B cell (primary cell): ENCODE measurements at regions not wholly inside any gene's neighbourhood (a gene's known extent, or its start where the extent isn't known, plus 50 kb on each side); places are given as distances from the start of the nearest gene placed in this dataset.

Experiments
- ATAC-seq: fragments of 200-7000 bp; cut with Tn5 transposase; one replicate; pipeline ENCODE4 v1.10.0; 2021; ENCODE audit warnings: low read depth, mild to moderate bottlenecking, moderate number of reproducible peaks, moderate library complexity
- CTCF ChIA-PET: fragments of 350-600 bp; sonication (Branson Sonifier 250); formaldehyde crosslinking; loops from one replicate; lab custom pipeline; 2021; ENCODE audit warnings: antibody characterized with exemption, inconsistent platforms; lab: Charles Lee
- POLR2A ChIA-PET: fragments of 350-600 bp; sonication (Branson Sonifier 250); formaldehyde crosslinking; loops from one replicate; lab custom pipeline; 2021; ENCODE audit warnings: antibody characterized with exemption; lab: Charles Lee
- DNase-seq: peaks from one replicate; pipeline ENCODE4 v3.0.0; 2013
- H2AFZ ChIP-seq: 2 replicates; pipeline ENCODE4 v1.6.1; 2012; ENCODE audit warnings: mild to moderate bottlenecking, low read depth, low read length; ENCODE audit not compliant: insufficient read depth, poor library complexity, severe bottlenecking
- H3K27ac ChIP-seq, 2 donors: 1 replicate in 1 of 2; 2 replicates in 1 of 2; pipeline ENCODE4 v1.5.1; 2012 to 2013; ENCODE audit warnings: low read length in 2 of 2, mild to moderate bottlenecking in 2 of 2, moderate library complexity in 1 of 2
- H3K27me3 ChIP-seq, 4 experiments: fragments of 200-600 bp in 1 of 4; sonication (generic) in 1 of 4; replicated peaks in 1 of 4; 1 replicate in 2 of 4; 2 replicates in 2 of 4; pipeline versions ENCODE4 v1.6.1 to v1.7.0; 2013 to 2016; ENCODE audit warnings: low read length in 3 of 4, mild to moderate bottlenecking in 2 of 4, mixed read lengths in 1 of 4, moderate library complexity in 1 of 4; ENCODE audit not compliant: insufficient read depth in 4 of 4, control insufficient read depth in 3 of 4; ENCODE audit errors: control extremely low read depth in 1 of 4
- H3K36me3 ChIP-seq, 2 experiments: replicated peaks in 1 of 2; 1 replicate in 1 of 2; 2 replicates in 1 of 2; pipeline versions ENCODE4 v1.6.1 to v1.7.1; 2013; ENCODE audit warnings: low read length in 1 of 2; ENCODE audit not compliant: insufficient read depth in 2 of 2, control insufficient read depth in 1 of 2; ENCODE audit errors: control extremely low read depth in 1 of 2, extremely low read depth in 1 of 2
- H3K4me1 ChIP-seq, 2 donors: fragments of 200-600 bp in 1 of 2; sonication (generic) in 1 of 2; 1 replicate in 1 of 2; 2 replicates in 1 of 2; pipeline versions ENCODE4 v1.5.1 to v1.6.1; 2013 to 2017; ENCODE audit warnings: low read length in 2 of 2; ENCODE audit not compliant: control insufficient read depth in 2 of 2, insufficient read depth in 2 of 2
- H3K4me2 ChIP-seq: replicated peaks from 2 replicates; pipeline ENCODE3; 2012; ENCODE audit warnings: mild to moderate bottlenecking, low read depth, low read length; ENCODE audit not compliant: poor library complexity, severe bottlenecking
- H3K4me3 ChIP-seq, 5 experiments: fragments of 200-600 bp in 1 of 5; sonication (generic) in 1 of 5; 1 replicate in 3 of 5; 2 replicates in 2 of 5; pipeline versions ENCODE4 v1.5.1 to v1.7.0; 2011 to 2016; ENCODE audit warnings: low read length in 4 of 5, mild to moderate bottlenecking in 4 of 5, low read depth in 2 of 5, control low read depth in 1 of 5, moderate library complexity in 1 of 5; ENCODE audit not compliant: insufficient read depth in 1 of 5; ENCODE audit errors: control extremely low read depth in 1 of 5, extremely low read depth in 1 of 5
- H3K79me2 ChIP-seq: fragments of 200-600 bp; sonication (generic); one replicate; pipeline ENCODE4 v1.6.0; 2016; ENCODE audit warnings: low read length; ENCODE audit not compliant: control insufficient read depth, insufficient read depth
- H3K9ac ChIP-seq: fragments of 200-600 bp; sonication (generic); 2 replicates; pipeline ENCODE4 v1.6.1; 2017; ENCODE audit warnings: mild to moderate bottlenecking, low read length, moderate library complexity
- H3K9me3 ChIP-seq, 3 donors: one replicate each; pipeline versions ENCODE4 v1.6.1 to v1.7.1; 2013; ENCODE audit warnings: low read length in 2 of 3; ENCODE audit not compliant: control insufficient read depth in 2 of 3, insufficient read depth in 1 of 3; ENCODE audit errors: control extremely low read depth in 1 of 3
- H4K20me1 ChIP-seq: 2 replicates; pipeline ENCODE4 v1.6.0; 2012; ENCODE audit warnings: mild to moderate bottlenecking, low read length; ENCODE audit not compliant: insufficient read depth, control insufficient read depth, poor library complexity, severe bottlenecking
- H3K27ac Mint-ChIP-seq: one replicate; pipeline ENCODE4 v1.8.0; 2021; ENCODE audit warnings: mixed read lengths
- H3K27me3 Mint-ChIP-seq: one replicate; pipeline ENCODE4 v1.8.0; 2021; ENCODE audit warnings: mixed read lengths
- H3K4me1 Mint-ChIP-seq: one replicate; pipeline ENCODE4 v1.8.0; 2021; ENCODE audit warnings: mixed read lengths
- H3K4me3 Mint-ChIP-seq: one replicate; pipeline ENCODE4 v1.8.0; 2021; ENCODE audit warnings: mixed read lengths
- H3K9me3 Mint-ChIP-seq: one replicate; pipeline ENCODE4 v1.8.0; 2022; ENCODE audit warnings: mixed read lengths; ENCODE audit not compliant: insufficient read depth
- CTCF ChIP-seq: fragments of 200-600 bp; IDR thresholded peaks from one replicate; pipeline ENCODE4 v1.8.0; 2022; ENCODE audit warnings: antibody characterized with exemption, mild to moderate bottlenecking
- EZH2 ChIP-seq: IDR thresholded peaks from 2 replicates; pipeline ENCODE4 v1.6.1; 2012; ENCODE audit warnings: borderline replicate concordance, low read depth, mild to moderate bottlenecking, moderate library complexity, low read length; ENCODE audit not compliant: insufficient read depth, poor library complexity, severe bottlenecking
- WGBS: methylation state at CpG from one replicate; pipeline ENCODE4 v1.1.5; 2013; ENCODE audit warnings: missing lambda C conversion rate; ENCODE audit not compliant: insufficient coverage; 5-methylcytosine and 5-hydroxymethylcytosine counted together
- intact Hi-C: fragments of 100-400 bp; cut with micrococcal nuclease; formaldehyde crosslinking; loops from one replicate; pipeline ENCODE4 v1.10.0; 2022

DNA sequence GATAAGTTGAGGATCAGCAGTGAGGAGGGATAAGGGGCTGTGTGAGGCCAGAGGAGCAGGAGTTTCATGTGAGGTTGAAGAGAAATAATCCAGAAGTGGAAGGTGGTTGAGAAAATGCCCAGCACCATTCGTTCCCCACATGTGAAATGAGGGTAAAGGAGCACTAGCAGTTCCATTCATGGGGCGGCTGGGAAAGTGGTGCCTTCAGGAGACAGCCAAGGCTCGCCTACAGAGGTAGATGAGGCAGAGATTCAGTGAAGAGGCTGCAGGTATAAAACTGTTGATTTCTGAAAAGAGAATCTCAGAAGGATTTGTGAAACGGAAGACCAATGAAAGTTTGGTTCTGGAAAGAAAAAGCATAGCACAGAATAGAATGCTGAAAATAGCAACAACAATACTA lies 272.6 kb downstream of the MSX2 start:
- no peaks in the 10 kb centered on the region for H3K36me3 ChIP-seq
- ChIA-PET POLR2A (no interaction called here), CTCF (no interaction called here)
- no peak overlapping the region for H2AFZ ChIP-seq
- no peaks in the 10 kb centered on the region for H3K4me1 ChIP-seq
- no peak for TF ChIP-seq CTCF
- no peak for TF ChIP-seq EZH2
- H3K9me3 ChIP-seq, result peaks cover 0 to 26% (median 0%) of the 10 kb centered on the region in 3 donors
- H3K27ac ChIP-seq, result no peak overlapping the region
- H3K9ac ChIP-seq, result no peak overlapping the region
- H3K27me3 Mint-ChIP-seq, result no peaks in the 10 kb centered on the region
- ATAC-seq, result no peak
- no peak for DNase-seq
- no peak overlapping the region for H3K27ac Mint-ChIP-seq
- peaks cover 5% of the 10 kb centered on the region for H3K9me3 Mint-ChIP-seq
- H3K4me3 ChIP-seq, result no peak overlapping the region
- H3K4me1 Mint-ChIP-seq, result no peaks in the 10 kb centered on the region
- H3K4me3 Mint-ChIP-seq, result no peak overlapping the region
- no peaks in the 10 kb centered on the region for H4K20me1 ChIP-seq
- intact Hi-C loops, result no loop called here
- H3K79me2 ChIP-seq, result no peaks in the 10 kb centered on the region
- 68% methylated on average over 3 of the region's 4 CpGs for WGBS
- H3K4me2 ChIP-seq, result no peak overlapping the region
- H3K27me3 ChIP-seq, result peaks cover 0 to 2% (median 0%) of the 10 kb centered on the region in 4 experiments

DNA sequence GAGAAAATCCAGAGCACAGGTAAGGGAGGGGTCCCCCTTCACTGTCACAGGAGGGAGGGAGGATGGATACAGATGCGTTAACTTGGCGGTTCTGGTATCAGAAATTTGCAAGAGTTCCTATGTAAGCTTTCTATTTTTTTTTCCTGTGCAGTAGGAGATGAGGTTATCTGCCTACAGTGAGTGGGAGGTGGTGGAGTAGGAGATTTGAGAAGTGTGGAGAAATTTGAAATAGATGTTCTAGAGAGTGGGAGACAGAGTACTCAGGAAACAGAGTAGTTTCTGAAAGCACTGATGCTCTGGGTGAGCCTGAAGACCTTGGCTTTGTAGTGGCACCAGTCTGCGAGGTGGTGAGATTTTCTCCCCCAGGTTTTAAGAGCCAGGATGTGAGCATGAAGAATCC lies 271.4 kb downstream of the MSX2 start:
- Mint-ChIP-seq H3K4me3 (no peak overlapping the region), H3K27ac (no peak overlapping the region), H3K27me3 (no peaks in the 10 kb centered on the region), H3K4me1 (no peaks in the 10 kb centered on the region), H3K9me3 (peaks cover 5% of the 10 kb centered on the region)
- POLR2A ChIA-PET, result no interaction called here
- H3K4me2 ChIP-seq, result no peak overlapping the region
- no peaks in the 10 kb centered on the region for H3K79me2 ChIP-seq
- H3K27me3 ChIP-seq, result no peaks in the 10 kb centered on the region
- no peaks in the 10 kb centered on the region for H3K4me1 ChIP-seq
- H4K20me1 ChIP-seq, result no peaks in the 10 kb centered on the region
- peaks cover 0 to 28% (median 0%) of the 10 kb centered on the region in 3 donors for H3K9me3 ChIP-seq
- H3K9ac ChIP-seq, result no peak overlapping the region
- no peak overlapping the region for H3K4me3 ChIP-seq
- H3K27ac ChIP-seq, result no peak overlapping the region
- no peak overlapping the region for H2AFZ ChIP-seq
- no peaks in the 10 kb centered on the region for H3K36me3 ChIP-seq
- TF ChIP-seq EZH2 (no peak), CTCF (no peak)
- CTCF ChIA-PET, result no interaction called here
- WGBS, result 85% methylated on average over 3 of the region's 3 CpGs
- intact Hi-C loops, result no loop called here
- ATAC-seq (no peak), DNase-seq (no peak)
